ENCODE measurements at regions not wholly inside any gene's neighbourhood (a gene's known extent, or its start where the extent isn't known, plus 50 kb on each side); places are given as distances from the start of the nearest gene placed in this dataset.
"Not testable (repeated sequence)": the region's sequence is repeated elsewhere in the genome, so short reads cannot be mapped to it uniquely, and the experiment has no call there.

GRCh38 chr9:119880361-119880760 lies 511.1 kb upstream of the BRINP1 start:
- Histone ChIP-seq H3K4me3 (ENCODE audit: low read length) (no peak overlapping the region), H4K20me1 (ENCODE audit: insufficient read depth, low read length) (no peaks in the 10 kb centered on the region), H3K79me2 (ENCODE audit: low read length) (no peaks in the 10 kb centered on the region), H3K27me3 (ENCODE audit: low read depth, low read length) (peaks cover 5% of the 10 kb centered on the region; the same call in 1 of the 2 replicates), H3K27ac (ENCODE audit: low read length) (no peak overlapping the region), H3K4me1 (ENCODE audit: low read length) (no peaks in the 10 kb centered on the region), H3K4me2 (ENCODE audit: low read length) (no peak overlapping the region), H2AFZ (ENCODE audit: low read depth, low read length) (no peak overlapping the region), H3K9ac (ENCODE audit: low read length) (no peak overlapping the region), H3K9me3 (ENCODE audit: insufficient read depth, low read length) (no peaks in the 10 kb centered on the region), H3K36me3 (replicated peaks; ENCODE audit: low read depth, low read length) (no peaks in the 10 kb centered on the region)
- no peak for TF ChIP-seq CTCF (IDR thresholded peaks at IDR 0.05; ENCODE audit: low read depth, low read length)
- TF ChIP-seq EZH2phosphoT487 (IDR thresholded peaks at IDR 0.05; ENCODE audit: low read depth), result no peak

- Histone ChIP-seq H3K36me3 (replicated peaks; ENCODE audit: low read depth, low read length) (no peaks in the 10 kb centered on the region), H3K4me2 (ENCODE audit: low read length) (no peak overlapping the region), H3K4me3 (ENCODE audit: low read length) (no peak overlapping the region), H3K9me3 (ENCODE audit: insufficient read depth, low read length) (no peaks in the 10 kb centered on the region), H3K27ac (ENCODE audit: low read length) (no peak overlapping the region), H3K9ac (ENCODE audit: low read length) (no peak overlapping the region), H4K20me1 (ENCODE audit: insufficient read depth, low read length) (no peaks in the 10 kb centered on the region; the same call in 1 of the 2 replicates), H3K79me2 (ENCODE audit: low read length) (no peaks in the 10 kb centered on the region), H3K27me3 (ENCODE audit: low read depth, low read length) (no peaks in the 10 kb centered on the region), H3K4me1 (ENCODE audit: low read length) (no peaks in the 10 kb centered on the region), H2AFZ (ENCODE audit: low read depth, low read length) (no peak overlapping the region)
- TF ChIP-seq CTCF (IDR thresholded peaks at IDR 0.05; ENCODE audit: low read depth, low read length), result no peak
- no peak for TF ChIP-seq EZH2phosphoT487 (IDR thresholded peaks at IDR 0.05; ENCODE audit: low read depth)
These were observed 508.1 kb upstream of the BRINP1 start for GRCh38 chr9:119877306-119877705.

GRCh38 chr9:119873877-119874276 lies 504.6 kb upstream of the BRINP1 start:
- Histone ChIP-seq H3K4me2 (ENCODE audit: low read length) (no peak overlapping the region), H3K27me3 (ENCODE audit: low read depth, low read length) (no peaks in the 10 kb centered on the region), H3K27ac (ENCODE audit: low read length) (no peak overlapping the region), H3K4me1 (ENCODE audit: low read length) (no peaks in the 10 kb centered on the region), H3K9ac (ENCODE audit: low read length) (no peak overlapping the region), H3K4me3 (ENCODE audit: low read length) (no peak overlapping the region), H4K20me1 (ENCODE audit: insufficient read depth, low read length) (no peaks in the 10 kb centered on the region; the same call in 1 of the 2 replicates), H3K9me3 (ENCODE audit: insufficient read depth, low read length) (no peaks in the 10 kb centered on the region), H3K36me3 (replicated peaks; ENCODE audit: low read depth, low read length) (no peaks in the 10 kb centered on the region), H2AFZ (ENCODE audit: low read depth, low read length) (no peak overlapping the region), H3K79me2 (ENCODE audit: low read length) (no peaks in the 10 kb centered on the region)
- TF ChIP-seq EZH2phosphoT487 (IDR thresholded peaks at IDR 0.05; ENCODE audit: low read depth), result no peak
- no peak for TF ChIP-seq CTCF (IDR thresholded peaks at IDR 0.05; ENCODE audit: low read depth, low read length)

GRCh38 chr9:119870251-119870650 lies 501.0 kb upstream of the BRINP1 start:
- not testable (repeated sequence) for H3K36me3 ChIP-seq (replicated peaks; ENCODE audit: low read depth, low read length); H4K20me1 ChIP-seq (ENCODE audit: insufficient read depth, low read length); H3K27me3 ChIP-seq (ENCODE audit: low read depth, low read length); H3K9me3 ChIP-seq (ENCODE audit: insufficient read depth, low read length); H3K9ac ChIP-seq (ENCODE audit: low read length); H3K27ac ChIP-seq (ENCODE audit: low read length); H3K4me2 ChIP-seq (ENCODE audit: low read length); H2AFZ ChIP-seq (ENCODE audit: low read depth, low read length); H3K4me3 ChIP-seq (ENCODE audit: low read length); H3K79me2 ChIP-seq (ENCODE audit: low read length); H3K4me1 ChIP-seq (ENCODE audit: low read length)

- Histone ChIP-seq H4K20me1 (ENCODE audit: insufficient read depth, low read length) (no peaks in the 10 kb centered on the region), H3K27me3 (ENCODE audit: low read depth, low read length) (no peaks in the 10 kb centered on the region), H3K9me3 (ENCODE audit: insufficient read depth, low read length) (no peaks in the 10 kb centered on the region), H3K27ac (ENCODE audit: low read length) (no peak overlapping the region), H3K4me2 (ENCODE audit: low read length) (no peak overlapping the region), H3K4me3 (ENCODE audit: low read length) (no peak overlapping the region), H3K79me2 (ENCODE audit: low read length) (no peaks in the 10 kb centered on the region), H3K9ac (ENCODE audit: low read length) (no peak overlapping the region), H2AFZ (ENCODE audit: low read depth, low read length) (no peak overlapping the region), H3K36me3 (replicated peaks; ENCODE audit: low read depth, low read length) (no peaks in the 10 kb centered on the region), H3K4me1 (ENCODE audit: low read length) (no peaks in the 10 kb centered on the region)
- TF ChIP-seq EZH2phosphoT487 (IDR thresholded peaks at IDR 0.05; ENCODE audit: low read depth), result no peak
- no peak for TF ChIP-seq CTCF (IDR thresholded peaks at IDR 0.05; ENCODE audit: low read depth, low read length)
These were observed 499.5 kb upstream of the BRINP1 start for GRCh38 chr9:119868694-119869093.

All from OCI-LY3 (cell line).